Loucy (cell line): ENCODE measurements at regions not wholly inside any gene's neighbourhood (a gene's known extent, or its start where the extent isn't known, plus 50 kb on each side); places are given as distances from the start of the nearest gene placed in this dataset.

Source experiments
- CTCF ChIP-seq: fragments of 200-600 bp; sonication (generic); conservative IDR thresholded peaks from 2 replicates; pipeline ENCODE4 v1.5.1; 2014; ENCODE audit warnings: mild to moderate bottlenecking, antibody characterized with exemption, low read length
- EZH2phosphoT487 ChIP-seq: fragments of 200-600 bp; IDR thresholded peaks from 2 replicates; pipeline ENCODE4 v1.6.1; 2018; ENCODE audit warnings: antibody characterized with exemption, mild to moderate bottlenecking, moderate library complexity, borderline replicate concordance

DNA sequence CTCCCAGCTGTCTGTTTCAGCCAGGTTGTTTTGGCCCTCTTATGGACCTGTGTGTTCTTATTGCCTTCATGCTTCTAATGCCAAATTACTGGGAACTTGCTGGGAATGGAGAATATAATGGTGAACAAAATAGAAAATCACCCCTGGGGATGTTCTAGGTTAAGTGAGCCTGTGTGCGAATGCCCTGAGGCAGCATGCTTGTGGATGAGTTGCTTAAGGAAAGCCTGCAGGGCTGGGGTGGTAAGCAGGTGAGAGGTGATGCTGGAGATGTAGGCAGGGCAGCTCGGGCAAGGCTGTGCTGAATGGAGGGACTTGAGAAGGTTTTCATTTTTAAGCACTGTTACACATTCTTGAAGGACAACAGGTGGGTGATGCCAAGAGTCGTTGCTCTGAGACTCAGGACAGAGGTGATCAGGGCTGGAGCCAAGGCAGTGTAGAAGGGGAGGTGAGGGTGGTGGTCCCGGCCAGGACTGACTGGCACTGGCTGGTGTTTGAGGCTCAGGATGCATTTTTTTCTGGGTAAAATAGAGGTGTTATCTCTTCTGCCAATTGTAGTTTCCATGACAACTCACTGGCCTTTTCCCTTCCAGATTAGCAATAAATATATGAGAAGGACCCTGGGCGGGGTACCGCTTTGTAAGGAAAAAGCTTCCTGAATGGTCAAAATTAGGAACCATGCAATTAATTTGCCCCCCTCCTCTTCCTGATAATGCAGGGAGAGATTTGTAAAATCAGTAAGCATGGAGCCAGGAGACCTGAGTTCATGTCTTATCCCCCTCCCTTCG, 342.8 kb downstream of the ICE1 start:
- TF ChIP-seq CTCF (no peak), EZH2phosphoT487 (no peak)
